Heart left ventricle (tissue), 16 donors: ENCODE measurements at regions not wholly inside any gene's neighbourhood (a gene's known extent, or its start where the extent isn't known, plus 50 kb on each side); places are given as distances from the start of the nearest gene placed in this dataset.

Experiments used
- ATAC-seq, 4 donors: fragments of 200-7000 bp; cut with Tn5 transposase; one replicate each; pipeline ENCODE4 v1.9.1; 2020 to 2022; ENCODE audit warnings: moderate library complexity in 4 of 4, mild to moderate bottlenecking in 3 of 4, moderate number of reproducible peaks in 1 of 4
- DNase-seq, 5 donors: peaks; one replicate each; pipeline ENCODE4 v3.0.0-alpha.2; 2020
- H3K27ac ChIP-seq, 12 donors: fragments of 200-600 bp; sonication (generic) in 4 of 12; one replicate each; pipeline versions ENCODE4 v1.5.0 to v1.8.0; 2016 to 2022; ENCODE audit warnings: mild to moderate bottlenecking in 2 of 12
- H3K27me3 ChIP-seq, 9 donors: fragments of 200-600 bp; sonication (generic) in 2 of 9; one replicate each; pipeline versions ENCODE4 v1.5.1 to v1.8.0; 2016 to 2022; ENCODE audit warnings: mild to moderate bottlenecking in 3 of 9
- H3K36me3 ChIP-seq, 9 donors: fragments of 200-600 bp; sonication (generic) in 2 of 9; one replicate each; pipeline versions ENCODE4 v1.5.0 to v1.8.0; 2018 to 2022; ENCODE audit warnings: mild to moderate bottlenecking in 2 of 9
- H3K4me1 ChIP-seq, 12 donors: fragments of 200-600 bp; sonication (generic) in 4 of 12; one replicate each; pipeline versions ENCODE4 v1.5.0 to v1.8.0; 2016 to 2022; ENCODE audit warnings: mild to moderate bottlenecking in 3 of 12
- H3K4me3 ChIP-seq, 12 donors: fragments of 200-600 bp; sonication (generic) in 4 of 12; one replicate each; pipeline versions ENCODE4 v1.5.0 to v1.8.0; 2017 to 2022; ENCODE audit warnings: mild to moderate bottlenecking in 9 of 12, moderate library complexity in 4 of 12
- H3K9me3 ChIP-seq, 12 donors: fragments of 200-600 bp; sonication (generic) in 4 of 12; one replicate each; pipeline versions ENCODE4 v1.5.0 to v1.8.0; 2016 to 2022; ENCODE audit warnings: mild to moderate bottlenecking in 1 of 12
- CTCF ChIP-seq, 12 donors: fragments of 200-600 bp; sonication (generic) in 4 of 12; IDR thresholded peaks; one replicate each; pipeline versions ENCODE4 v1.5.0 to v1.8.0; 2018 to 2022; ENCODE audit warnings: antibody characterized with exemption in 12 of 12, mild to moderate bottlenecking in 5 of 12
- POLR2A ChIP-seq, 2 donors: fragments of 450-650 bp; IDR thresholded peaks; one replicate each; pipeline ENCODE4 v1.6.1; 2017; ENCODE audit warnings: antibody characterized with exemption in 2 of 2, mild to moderate bottlenecking in 2 of 2, moderate library complexity in 2 of 2
- WGBS, 4 donors: extraction: QIAGEN DNeasy Blood & Tissue Kit in 2 of 4; methylation state at CpG; one replicate each; pipeline versions ENCODE4 v1.1.5 to v1.1.7; 2013 to 2018; 5-methylcytosine and 5-hydroxymethylcytosine counted together
- intact Hi-C, 10 donors: fragments of 100-400 bp; cut with DNase I; formaldehyde crosslinking; loops; one replicate each; pipeline versions ENCODE4 v1.11.1 to v1.14.2; 2022
- donor health status: ischemic (EF 13 %, LVEDD 7.1; RV severe dilation, severe dysfunction).
- donor health status: healthy with polysubstance abuse.
- donor health status: DM: no; HTN: yes; CAD: no.
- donor health status: DM: no; HTN: no; CAD: no.
- donor health status: ischemic (EF 25% LVEDD 6.9; RV normal size, moderate dysfunction).
- donor health status: ischemic (EF 25% LVEDD 5.7; RV mildly dilated, moderate dysfunction).
- donor health status: healthy.
- donor health status: DM: yes; HTN: yes; CAD: no.
- donor health status: ischemic (EF 35%, LVEDD 5.7; RV mildly dilated, moderate dysfunction).
- donor health status: nonischemic (EF 11% LVEDD 7.7; RV severe dilation, severe dysfunction).
- donor health status: DM: yes; HTN: yes; CAD: no.
- donor health status: PGD.
- donor health status: ischemic (EF 29% LVEDD 5.4; RV normal size, mild dysfunction).
- donor health status: nonischemic (EF 23%, LVEDD 6.1; RV moderate dilation, normal function).

GRCh38 chr5:130954336-130954735, 210.7 kb downstream of the HINT1 start:
- 65 to 71% (median 68%) methylated on average over 1 of the region's 1 CpG for WGBS, 4 donors
- no peaks in the 10 kb centered on the region for H3K36me3 ChIP-seq
- TF ChIP-seq POLR2A (IDR thresholded peaks at IDR 0.05), result no peak
- H3K4me3 ChIP-seq, result no peak overlapping the region
- DNase-seq, result no peak
- H3K4me1 ChIP-seq, result no peaks in the 10 kb centered on the region
- ATAC-seq, result no peak
- intact Hi-C loops, result no loop called here
- no peak overlapping the region for H3K27ac ChIP-seq
- H3K27me3 ChIP-seq, result no peaks in the 10 kb centered on the region
- peaks cover 0 to 12% (median 0%) of the 10 kb centered on the region in 12 donors for H3K9me3 ChIP-seq

GRCh38 chr5:130939059-130939458, 226.0 kb downstream of the HINT1 start:
- no peak overlapping the region for H3K27ac ChIP-seq
- H3K9me3 ChIP-seq, result peaks cover 0 to 5% (median 0%) of the 10 kb centered on the region in 12 donors
- no peaks in the 10 kb centered on the region for H3K36me3 ChIP-seq
- ATAC-seq (no peak), DNase-seq (no peak)
- TF ChIP-seq CTCF (IDR thresholded peaks at IDR 0.05) (no peak), POLR2A (IDR thresholded peaks at IDR 0.05) (no peak)
- H3K4me3 ChIP-seq, result no peak overlapping the region
- no peaks in the 10 kb centered on the region for H3K4me1 ChIP-seq
- intact Hi-C loops, result no loop called here
- WGBS, 4 donors, result 94 to 95% (median 94%) methylated on average over 3 of the region's 3 CpGs
- no peaks in the 10 kb centered on the region for H3K27me3 ChIP-seq

GRCh38 chr5:130937046-130937445, 228.0 kb downstream of the HINT1 start:
- H3K27ac ChIP-seq, result no peak overlapping the region
- H3K9me3 ChIP-seq, result peaks cover 0 to 13% (median 0%) of the 10 kb centered on the region in 12 donors
- H3K4me3 ChIP-seq, result no peak overlapping the region
- no peaks in the 10 kb centered on the region for H3K27me3 ChIP-seq
- ATAC-seq (no peak), DNase-seq (no peak)
- intact Hi-C loops, result no loop called here
- H3K4me1 ChIP-seq, result no peaks in the 10 kb centered on the region
- no peaks in the 10 kb centered on the region for H3K36me3 ChIP-seq
- TF ChIP-seq POLR2A (IDR thresholded peaks at IDR 0.05), result no peak
- no peak for TF ChIP-seq CTCF (IDR thresholded peaks at IDR 0.05)
- WGBS, 4 donors, result 71 to 87% (median 74%) methylated on average over 2 of the region's 2 CpGs

- TF ChIP-seq CTCF (IDR thresholded peaks at IDR 0.05), result no peak
- no peak for TF ChIP-seq POLR2A (IDR thresholded peaks at IDR 0.05)
- DNase-seq (no peak), ATAC-seq (no peak)
- intact Hi-C loops, result no loop called here
- Histone ChIP-seq H3K9me3 (peaks cover 0 to 3% (median 0%) of the 10 kb centered on the region in 12 donors), H3K27ac (no peak overlapping the region), H3K4me1 (no peaks in the 10 kb centered on the region), H3K27me3 (no peaks in the 10 kb centered on the region), H3K36me3 (no peaks in the 10 kb centered on the region), H3K4me3 (no peak overlapping the region)
- 83 to 90% (median 88%) methylated on average over 3 of the region's 3 CpGs for WGBS, 4 donors
These were observed 241.4 kb downstream of the HINT1 start for GRCh38 chr5:130923543-130924124.

GRCh38 chr5:130912088-130912487, 253.0 kb downstream of the HINT1 start:
- DNase-seq, result no peak
- Histone ChIP-seq H3K27me3 (no peaks in the 10 kb centered on the region), H3K9me3 (peaks cover 0 to 21% (median 0%) of the 10 kb centered on the region in 12 donors), H3K4me3 (no peak overlapping the region), H3K4me1 (peaks cover 0 to 6% (median 0%) of the 10 kb centered on the region in 12 donors), H3K36me3 (no peaks in the 10 kb centered on the region), H3K27ac (no peak overlapping the region)
- no peak for ATAC-seq
- TF ChIP-seq CTCF (IDR thresholded peaks at IDR 0.05), result peak in 1 of 12 donors; percentile 13
- TF ChIP-seq POLR2A (IDR thresholded peaks at IDR 0.05), result no peak
- intact Hi-C loops, result no loop called here
